ENCODE measurements at regions not wholly inside any gene's neighbourhood (a gene's known extent, or its start where the extent isn't known, plus 50 kb on each side); places are given as distances from the start of the nearest gene placed in this dataset.

GRCh38 chr2:48165070-48165753, 149.3 kb upstream of the FOXN2 start:
- no peak for TF ChIP-seq CTCF (IDR thresholded peaks at IDR 0.05; ENCODE audit: insufficient read depth, low read length)
- no peak for TF ChIP-seq REST (IDR thresholded peaks at IDR 0.05; ENCODE audit: insufficient replicate concordance, low read depth)
